Posterior vena cava (tissue), 2 donors: ENCODE measurements at regions not wholly inside any gene's neighbourhood (a gene's known extent, or its start where the extent isn't known, plus 50 kb on each side); places are given as distances from the start of the nearest gene placed in this dataset.

Source experiments
- DNase-seq: peaks from one replicate; pipeline ENCODE4 v3.0.0-alpha.2; 2020; ENCODE audit warnings: low spot score
- intact Hi-C, 2 donors: fragments of 100-400 bp; cut with DNase I; formaldehyde crosslinking; loops; one replicate each; pipeline versions ENCODE4 v1.14.1 to v1.14.2; 2022 to 2023
- donor health status: DM: yes; HTN: yes; CAD: no.
- donor health status: DM: yes; HTN: yes; CAD: no.

GRCh38 chr16:85464383-85465305 is 148.5 kb upstream of the GSE1 start:
- DNase-seq, result no peak
- intact Hi-C loops, result no loop called here

GRCh38 chr16:85465328-85466303 is 147.5 kb upstream of the GSE1 start:
- DNase-seq, result no peak

GRCh38 chr16:85466304-85466700 is 146.8 kb upstream of the GSE1 start:
- intact Hi-C loops, result no loop called here
- DNase-seq, result no peak

More at GRCh38 chr16:85465328-85466303, 147.5 kb upstream of the GSE1 start:
- intact Hi-C loops, result no loop called here

- intact Hi-C loops, result no loop called here
- DNase-seq, result no peak
These were observed 146.1 kb upstream of the GSE1 start for GRCh38 chr16:85466989-85467388.

GRCh38 chr16:85469929-85470590 is 143.1 kb upstream of the GSE1 start:
- no peak for DNase-seq
- intact Hi-C loops, result no loop called here

- intact Hi-C loops, result no loop called here
- DNase-seq, result no peak
These were observed 142.2 kb upstream of the GSE1 start for GRCh38 chr16:85470873-85471272.

GRCh38 chr16:85471469-85472431 is 141.4 kb upstream of the GSE1 start:
- DNase-seq, result no peak
- intact Hi-C loops, result no loop called here

GRCh38 chr16:85472514-85472913 is 140.6 kb upstream of the GSE1 start:
- intact Hi-C loops, result no loop called here
- DNase-seq, result no peak

GRCh38 chr16:85473323-85473722 is 139.8 kb upstream of the GSE1 start:
- intact Hi-C loops, result no loop called here
- DNase-seq, result no peak

GRCh38 chr16:85473909-85474620 is 139.1 kb upstream of the GSE1 start:
- DNase-seq, result no peak
- intact Hi-C loops, result no loop called here

- intact Hi-C loops, result no loop called here
- no peak for DNase-seq
These were observed 138.4 kb upstream of the GSE1 start for GRCh38 chr16:85474621-85475217.

GRCh38 chr16:85475233-85475632 is 137.9 kb upstream of the GSE1 start:
- no peak for DNase-seq

GRCh38 chr16:85475691-85476300 is 137.3 kb upstream of the GSE1 start:
- intact Hi-C loops, result no loop called here
- DNase-seq, result no peak

More at GRCh38 chr16:85475233-85475632, 137.9 kb upstream of the GSE1 start:
- intact Hi-C loops, result no loop called here

GRCh38 chr16:85476389-85476788 is 136.7 kb upstream of the GSE1 start:
- no peak for DNase-seq
- intact Hi-C loops, result no loop called here

- no peak for DNase-seq
- intact Hi-C loops, result no loop called here
These were observed 135.2 kb upstream of the GSE1 start for GRCh38 chr16:85477801-85478363.

- intact Hi-C loops, result no loop called here
- DNase-seq, result no peak
These were observed 133.0 kb upstream of the GSE1 start for GRCh38 chr16:85479972-85480726.
